ENCODE measurements at regions not wholly inside any gene's neighbourhood (a gene's known extent, or its start where the extent isn't known, plus 50 kb on each side); places are given as distances from the start of the nearest gene placed in this dataset.
A peak's percentile ranks its signal among the peaks of the same experiment; 100 is the strongest.

GRCh38 chr16:51641191-51641765 is 490.2 kb upstream of the SALL1 start:
- DNase-seq, result no peak

- DNase-seq, result no peak
Measured at GRCh38 chr16:51640196-51640595, 489.1 kb upstream of the SALL1 start.

- DNase-seq, result no peak
Measured at GRCh38 chr16:51638339-51639135, 487.5 kb upstream of the SALL1 start.

GRCh38 chr16:51637770-51638094 is 486.7 kb upstream of the SALL1 start:
- no peak for DNase-seq

- DNase-seq, result no peak
Measured at GRCh38 chr16:51636920-51637769, 486.1 kb upstream of the SALL1 start.

GRCh38 chr16:51635181-51635580 is 484.1 kb upstream of the SALL1 start:
- no peak for DNase-seq

GRCh38 chr16:51630076-51630475 is 479.0 kb upstream of the SALL1 start:
- DNase-seq, result no peak

- DNase-seq, result no peak
Measured at GRCh38 chr16:51629576-51629975, 478.5 kb upstream of the SALL1 start.

GRCh38 chr16:51624080-51624775 is 473.2 kb upstream of the SALL1 start:
- DNase-seq, result no peak

- no peak for DNase-seq
Measured at GRCh38 chr16:51621610-51622009, 470.5 kb upstream of the SALL1 start.

GRCh38 chr16:51615141-51615540 is 464.1 kb upstream of the SALL1 start:
- DNase-seq, result no peak

- DNase-seq, result no peak
Measured at GRCh38 chr16:51607201-51607651, 456.2 kb upstream of the SALL1 start.

- DNase-seq, result no peak
Measured at GRCh38 chr16:51596247-51596646, 445.2 kb upstream of the SALL1 start.

GRCh38 chr16:51592535-51593300 is 441.6 kb upstream of the SALL1 start:
- DNase-seq, result no peak

GRCh38 chr16:51592001-51592501 is 441.0 kb upstream of the SALL1 start:
- no peak for DNase-seq

GRCh38 chr16:51591480-51591879 is 440.4 kb upstream of the SALL1 start:
- DNase-seq, result no peak

GRCh38 chr16:51579652-51580360 is 428.7 kb upstream of the SALL1 start:
- no peak for DNase-seq

- peak in 1 of 5 experiments; percentile 8 for DNase-seq
Measured at GRCh38 chr16:51577621-51578303, 426.7 kb upstream of the SALL1 start.

- DNase-seq, result no peak
Measured at GRCh38 chr16:51576498-51577195, 425.6 kb upstream of the SALL1 start.

GRCh38 chr16:51573191-51573590 is 422.1 kb upstream of the SALL1 start:
- no peak for DNase-seq
